Endothelial cell of umbilical vein (primary cell): ENCODE measurements at regions not wholly inside any gene's neighbourhood (a gene's known extent, or its start where the extent isn't known, plus 50 kb on each side); places are given as distances from the start of the nearest gene placed in this dataset.

ENCODE experiments used
- BruUV-seq: library from RNA; stranded (reverse); fragments of 400-500 nt; replicated peaks from 2 replicates; lab custom pipeline; 2021; lab: Mats Ljungman, UMichigan
- CTCF ChIA-PET: fragments of 300-600, 350-600 bp; sonication (Branson Sonifier 250); formaldehyde crosslinking; loops from one replicate; lab custom pipeline; 2021; ENCODE audit warnings: antibody characterized with exemption, inconsistent platforms; lab: Charles Lee
- POLR2A ChIA-PET: fragments of 300-600, 350-600 bp; sonication (Branson Sonifier 250); formaldehyde crosslinking; loops from one replicate; lab custom pipeline; 2021; ENCODE audit warnings: antibody characterized with exemption, inconsistent platforms; lab: Charles Lee
- DNase-seq: peaks from one replicate; pipeline ENCODE4 v3.0.0-alpha.2; 2011; ENCODE audit warnings: low read depth, low spot score
- FAIRE-seq: peaks from 2 replicates; lab custom pipeline; 2011; peaks lifted over from hg19 to GRCh38; lab: Jason Lieb, UNC
- H2AFZ ChIP-seq: 2 replicates; pipeline ENCODE4 v1.6.0; 2012; ENCODE audit warnings: low read depth, low read length, control low read depth, inconsistent platforms
- H3K27ac ChIP-seq: 2 replicates; pipeline ENCODE4 v1.5.1; 2011; ENCODE audit warnings: low read depth, mild to moderate bottlenecking, control low read depth, low read length, moderate library complexity; ENCODE audit not compliant: insufficient read depth
- H3K27me3 ChIP-seq, 2 experiments: 2 replicates each; pipeline versions ENCODE4 v1.6.0 to v1.6.1; 2011; ENCODE audit warnings: low read length in 2 of 2, mixed read lengths in 1 of 2; ENCODE audit not compliant: control insufficient read depth in 2 of 2, insufficient read depth in 2 of 2
- H3K36me3 ChIP-seq, 2 experiments: 2 replicates in 1 of 2; 3 replicates in 1 of 2; pipeline ENCODE4 v1.5.1; 2011; ENCODE audit warnings: low read length in 2 of 2, mild to moderate bottlenecking in 1 of 2, moderate library complexity in 1 of 2; ENCODE audit not compliant: control insufficient read depth in 2 of 2, insufficient read depth in 2 of 2; ENCODE audit errors: extremely low read depth in 1 of 2
- H3K4me1 ChIP-seq: 3 replicates; pipeline ENCODE4 v1.5.1; 2011; ENCODE audit warnings: mild to moderate bottlenecking, low read length; ENCODE audit not compliant: control insufficient read depth, insufficient read depth; ENCODE audit errors: extremely low read depth
- H3K4me2 ChIP-seq: 2 replicates; pipeline ENCODE4 v1.6.1; 2011; ENCODE audit warnings: low read length, control low read depth, mixed read lengths; ENCODE audit not compliant: insufficient read depth
- H3K4me3 ChIP-seq, 3 experiments: fragments of 200-600 bp in 1 of 3; sonication (generic), shearing (Covaris generic) in 1 of 3; replicated peaks in 1 of 3; 2 replicates each; pipeline ENCODE4 v1.5.1; 2011 to 2016; ENCODE audit warnings: control low read depth in 3 of 3, low read length in 3 of 3, mild to moderate bottlenecking in 2 of 3, inconsistent platforms in 1 of 3, low read depth in 1 of 3, moderate library complexity in 1 of 3; ENCODE audit not compliant: insufficient read depth in 1 of 3
- H3K79me2 ChIP-seq: 2 replicates; pipeline ENCODE4 v1.6.0; 2012; ENCODE audit warnings: low read length, inconsistent platforms; ENCODE audit not compliant: control insufficient read depth, insufficient read depth
- H3K9ac ChIP-seq: replicated peaks from 2 replicates; pipeline ENCODE3; 2011; ENCODE audit warnings: low read length, control low read depth; ENCODE audit not compliant: insufficient read depth; ENCODE audit errors: extremely low read depth
- H3K9me1 ChIP-seq: replicated peaks from 3 replicates; pipeline ENCODE4 v1.6.0; 2011; ENCODE audit warnings: mild to moderate bottlenecking, low read length; ENCODE audit not compliant: control insufficient read depth, insufficient read depth; ENCODE audit errors: extremely low read depth
- H3K9me3 ChIP-seq: replicated peaks from 2 replicates; pipeline ENCODE4 v1.5.1; 2012; ENCODE audit warnings: low read length, inconsistent platforms; ENCODE audit not compliant: control insufficient read depth, insufficient read depth
- H4K20me1 ChIP-seq: replicated peaks from 2 replicates; pipeline ENCODE3; 2011; ENCODE audit warnings: mild to moderate bottlenecking, low read length; ENCODE audit not compliant: control insufficient read depth, insufficient read depth; ENCODE audit errors: extremely low read depth
- CTCF ChIP-seq, 2 donors: IDR thresholded peaks; 1 replicate in 1 of 2; 2 replicates in 1 of 2; pipeline ENCODE4 v1.5.1; 2011; ENCODE audit warnings: low read length in 2 of 2, mild to moderate bottlenecking in 2 of 2, moderate library complexity in 2 of 2, control low read depth in 1 of 2, inconsistent platforms in 1 of 2, low read depth in 1 of 2; ENCODE audit not compliant: insufficient read depth in 1 of 2; ENCODE audit errors: extremely low read depth in 1 of 2
- EZH2 ChIP-seq: IDR thresholded peaks from 2 replicates; pipeline ENCODE4 v1.6.1; 2012; ENCODE audit warnings: borderline replicate concordance, low read depth, mild to moderate bottlenecking, moderate library complexity, low read length, inconsistent platforms; ENCODE audit not compliant: severe bottlenecking
- GATA2 ChIP-seq: IDR thresholded peaks from 2 replicates; pipeline ENCODE4 v1.7.0; 2011; ENCODE audit warnings: low read depth, mild to moderate bottlenecking, moderate library complexity, mixed read lengths, low read length; ENCODE audit not compliant: insufficient read length, insufficient read depth
- JUN ChIP-seq: IDR thresholded peaks from 2 replicates; pipeline ENCODE4 v1.6.1; 2011; ENCODE audit warnings: borderline replicate concordance, low read depth; ENCODE audit not compliant: insufficient read length, insufficient read depth
- MAX ChIP-seq: IDR thresholded peaks from 2 replicates; pipeline ENCODE4 v1.6.1; 2011; ENCODE audit not compliant: insufficient read depth, insufficient read length
- MYC ChIP-seq: IDR thresholded peaks from one replicate; pipeline ENCODE4 v1.6.1; 2011; ENCODE audit warnings: mild to moderate bottlenecking, low read depth, low read length
- POLR2A ChIP-seq: IDR thresholded peaks from 2 replicates; pipeline ENCODE4 v1.6.1; 2012; ENCODE audit warnings: low read depth, mild to moderate bottlenecking, control low read depth, low read length
- dilution Hi-C: fragments of 300-500 bp; cut with MboI; formaldehyde crosslinking; loops from one replicate; pipeline ENCODE4 v1.15.0; 2019; ENCODE audit warnings: low sequenced_read_pairs; ENCODE audit not compliant: extremely low pct_ligation_motif_present
- intact Hi-C: fragments of 100-400 bp; cut with micrococcal nuclease; formaldehyde crosslinking; loops from one replicate; pipeline ENCODE4 v1.10.0; 2022

- Histone ChIP-seq H3K9ac (no peak overlapping the region), H3K4me1 (peaks cover 9% of the 10 kb centered on the region), H3K79me2 (no peaks in the 10 kb centered on the region), H3K4me2 (no peak overlapping the region), H3K9me1 (no peaks in the 10 kb centered on the region), H3K9me3 (no peaks in the 10 kb centered on the region), H2AFZ (no peak overlapping the region), H3K27me3 (no peaks in the 10 kb centered on the region), H4K20me1 (no peaks in the 10 kb centered on the region), H3K4me3 (no peak overlapping the region), H3K36me3 (no peaks in the 10 kb centered on the region), H3K27ac (no peak overlapping the region)
- TF ChIP-seq GATA2: no peak
- TF ChIP-seq JUN: no peak
- no peak for TF ChIP-seq MAX
- no peak for TF ChIP-seq CTCF (IDR thresholded peaks at IDR 0.05; ENCODE audit: extremely low read depth in 1 of 2, insufficient read depth in 1 of 2, low read depth in 1 of 2, low read length in 2 of 2)
- no peak for TF ChIP-seq POLR2A
- TF ChIP-seq EZH2: no peak
- no peak for TF ChIP-seq MYC
- no peak for FAIRE-seq
- POLR2A ChIA-PET: no interaction called here
- CTCF ChIA-PET: no interaction called here
- BruUV-seq: no TSS peak
- dilution Hi-C loops: no loop called here
- no peak for DNase-seq
- intact Hi-C loops: no loop called here
These were observed 131.1 kb upstream of the CHST15 start for GRCh38 chr10:124224331-124225028.
